A204.1 (cell line): ENCODE measurements at regions not wholly inside any gene's neighbourhood (a gene's known extent, or its start where the extent isn't known, plus 50 kb on each side); places are given as distances from the start of the nearest gene placed in this dataset.

Experiments used
- FAIRE-seq: peaks from 2 replicates; lab custom pipeline; 2012; peaks lifted over from hg19 to GRCh38; lab: Jason Lieb, UNC

- FAIRE-seq = no peak
Observed at GRCh38 chr1:187445066-187445465, 616.3 kb downstream of the PLA2G4A start.

- no peak for FAIRE-seq
Observed at GRCh38 chr1:187451238-187451637, 622.5 kb downstream of the PLA2G4A start.

GRCh38 chr1:187454010-187454409 lies 625.3 kb downstream of the PLA2G4A start:
- no peak for FAIRE-seq

GRCh38 chr1:187456446-187456845 lies 627.7 kb downstream of the PLA2G4A start:
- no peak for FAIRE-seq

GRCh38 chr1:187460093-187460492 lies 631.3 kb downstream of the PLA2G4A start:
- FAIRE-seq = no peak

GRCh38 chr1:187464320-187464719 lies 635.6 kb downstream of the PLA2G4A start:
- FAIRE-seq = no peak

GRCh38 chr1:187465441-187465840 lies 636.7 kb downstream of the PLA2G4A start:
- no peak for FAIRE-seq

GRCh38 chr1:187469836-187470235 lies 641.1 kb downstream of the PLA2G4A start:
- FAIRE-seq = no peak

GRCh38 chr1:187471555-187471954 lies 642.8 kb downstream of the PLA2G4A start:
- FAIRE-seq = no peak

- no peak for FAIRE-seq
Observed at GRCh38 chr1:187474336-187474735, 645.6 kb downstream of the PLA2G4A start.

GRCh38 chr1:187476671-187477070 lies 647.9 kb downstream of the PLA2G4A start:
- FAIRE-seq = peak; percentile 53

- FAIRE-seq = no peak
Observed at GRCh38 chr1:187477103-187477502, 648.4 kb downstream of the PLA2G4A start.

- FAIRE-seq = no peak
Observed at GRCh38 chr1:187477535-187477934, 648.8 kb downstream of the PLA2G4A start.

GRCh38 chr1:187481581-187482148 lies 652.9 kb downstream of the PLA2G4A start:
- no peak for FAIRE-seq

- FAIRE-seq = no peak
Observed at GRCh38 chr1:187490266-187490665, 661.5 kb downstream of the PLA2G4A start.

GRCh38 chr1:187491082-187491720 lies 662.5 kb downstream of the PLA2G4A start:
- FAIRE-seq = no peak

GRCh38 chr1:187498028-187498427 lies 669.3 kb downstream of the PLA2G4A start:
- no peak for FAIRE-seq

GRCh38 chr1:187504779-187505178 lies 676.0 kb downstream of the PLA2G4A start:
- no peak for FAIRE-seq

- FAIRE-seq = no peak
Observed at GRCh38 chr1:187509091-187509490, 680.3 kb downstream of the PLA2G4A start.

- no peak for FAIRE-seq
Observed at GRCh38 chr1:187513190-187513589, 684.4 kb downstream of the PLA2G4A start.

GRCh38 chr1:187514110-187514509 lies 685.4 kb downstream of the PLA2G4A start:
- FAIRE-seq = no peak

- no peak for FAIRE-seq
Observed at GRCh38 chr1:187516874-187517273, 688.1 kb downstream of the PLA2G4A start.

- no peak for FAIRE-seq
Observed at GRCh38 chr1:187517546-187517945, 688.8 kb downstream of the PLA2G4A start.

GRCh38 chr1:187527346-187527745 lies 698.6 kb downstream of the PLA2G4A start:
- FAIRE-seq = no peak
